ENCODE measurements at regions not wholly inside any gene's neighbourhood (a gene's known extent, or its start where the extent isn't known, plus 50 kb on each side); places are given as distances from the start of the nearest gene placed in this dataset.

DNA sequence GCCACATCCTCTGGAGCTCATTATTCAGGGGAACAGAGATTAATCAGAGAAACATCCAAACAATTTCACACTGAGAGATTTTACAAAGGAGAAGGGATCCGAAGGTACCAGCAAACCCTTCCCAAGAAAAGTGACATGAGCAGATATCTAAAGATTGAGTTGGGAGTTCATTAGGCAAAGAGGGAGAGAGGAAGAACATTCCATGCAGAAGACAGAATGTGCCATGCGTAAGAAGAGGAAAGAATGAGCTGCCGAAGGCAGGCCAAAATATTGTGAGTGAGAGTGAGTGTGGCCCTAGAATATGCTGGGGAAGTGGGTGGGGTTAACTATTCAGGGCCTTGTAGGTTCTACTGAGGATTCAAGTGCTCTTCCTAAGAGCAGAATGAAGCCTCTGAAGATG lies 50.0 kb upstream of the LYVE1 start:
- DNase-seq: no peak
